Limb (tissue), 2 donors: ENCODE measurements at regions not wholly inside any gene's neighbourhood (a gene's known extent, or its start where the extent isn't known, plus 50 kb on each side); places are given as distances from the start of the nearest gene placed in this dataset.
"Not testable (repeated sequence)": the region's sequence is repeated elsewhere in the genome, so short reads cannot be mapped to it uniquely, and the experiment has no call there.

Source experiments
- DNase-seq, 2 donors: peaks; one replicate each; pipeline ENCODE4 v3.0.0-alpha.2; 2016; ENCODE audit errors: extremely low spot score in 2 of 2

GRCh38 chr13:99741960-99742359 is 229.6 kb downstream of the ZIC5 start:
- DNase-seq, result no peak

GRCh38 chr13:99740251-99740979 is 231.2 kb downstream of the ZIC5 start:
- DNase-seq, result no peak

- no peak for DNase-seq
Measured at GRCh38 chr13:99738626-99739025, 232.9 kb downstream of the ZIC5 start.

- DNase-seq, result no peak
Measured at GRCh38 chr13:99737481-99738245, 233.9 kb downstream of the ZIC5 start.

GRCh38 chr13:99736541-99736940 is 235.0 kb downstream of the ZIC5 start:
- DNase-seq, result no peak

- DNase-seq, result no peak
Measured at GRCh38 chr13:99734013-99734693, 232.9 kb downstream of the TM9SF2 start.

GRCh38 chr13:99733346-99733745 is 232.1 kb downstream of the TM9SF2 start:
- DNase-seq, result no peak

GRCh38 chr13:99731747-99732146 is 230.5 kb downstream of the TM9SF2 start:
- no peak for DNase-seq

GRCh38 chr13:99730403-99730802 is 229.1 kb downstream of the TM9SF2 start:
- DNase-seq, result no peak

GRCh38 chr13:99729745-99730144 is 228.5 kb downstream of the TM9SF2 start:
- DNase-seq, result no peak

- DNase-seq, result not testable (repeated sequence)
Measured at GRCh38 chr13:99727651-99728050, 226.4 kb downstream of the TM9SF2 start.

- no peak for DNase-seq
Measured at GRCh38 chr13:99726282-99726894, 225.1 kb downstream of the TM9SF2 start.

- no peak for DNase-seq
Measured at GRCh38 chr13:99725644-99726043, 224.4 kb downstream of the TM9SF2 start.

- no peak for DNase-seq
Measured at GRCh38 chr13:99724633-99725517, 223.6 kb downstream of the TM9SF2 start.

GRCh38 chr13:99723878-99724277 is 222.6 kb downstream of the TM9SF2 start:
- no peak for DNase-seq

GRCh38 chr13:99722931-99723330 is 221.7 kb downstream of the TM9SF2 start:
- no peak for DNase-seq

- DNase-seq, result no peak
Measured at GRCh38 chr13:99722338-99722818, 221.1 kb downstream of the TM9SF2 start.

GRCh38 chr13:99721606-99722337 is 220.5 kb downstream of the TM9SF2 start:
- DNase-seq, result no peak

- DNase-seq, result no peak
Measured at GRCh38 chr13:99717959-99718674, 216.8 kb downstream of the TM9SF2 start.
